ENCODE measurements at regions not wholly inside any gene's neighbourhood (a gene's known extent, or its start where the extent isn't known, plus 50 kb on each side); places are given as distances from the start of the nearest gene placed in this dataset.
"Not testable (repeated sequence)": the region's sequence is repeated elsewhere in the genome, so short reads cannot be mapped to it uniquely, and the experiment has no call there.

- no peak for DNase-seq
These were observed 118.4 kb upstream of the ANK3 start for GRCh38 chr10:60508037-60508436.

DNA sequence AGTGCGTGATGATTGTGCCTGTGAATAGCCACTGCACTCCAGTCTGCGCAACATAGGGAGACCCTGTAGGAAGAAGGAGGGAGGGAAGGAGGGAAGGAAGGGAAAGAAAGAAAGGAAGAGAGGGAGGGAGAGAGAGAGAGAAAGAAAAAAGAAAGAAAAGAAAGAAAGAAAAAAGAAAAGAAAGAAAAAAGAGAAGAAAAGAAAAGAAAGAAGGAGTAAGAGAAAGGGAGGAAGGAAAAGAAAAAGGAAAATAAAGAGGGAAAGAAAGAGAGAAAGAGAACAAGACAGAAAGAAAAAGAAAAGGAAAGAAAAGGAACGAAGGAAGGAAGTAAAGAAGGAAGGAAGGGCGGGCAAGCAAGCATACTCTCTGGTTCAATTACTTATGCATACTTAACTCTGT lies 112.9 kb upstream of the ANK3 start:
- no peak for DNase-seq

DNA sequence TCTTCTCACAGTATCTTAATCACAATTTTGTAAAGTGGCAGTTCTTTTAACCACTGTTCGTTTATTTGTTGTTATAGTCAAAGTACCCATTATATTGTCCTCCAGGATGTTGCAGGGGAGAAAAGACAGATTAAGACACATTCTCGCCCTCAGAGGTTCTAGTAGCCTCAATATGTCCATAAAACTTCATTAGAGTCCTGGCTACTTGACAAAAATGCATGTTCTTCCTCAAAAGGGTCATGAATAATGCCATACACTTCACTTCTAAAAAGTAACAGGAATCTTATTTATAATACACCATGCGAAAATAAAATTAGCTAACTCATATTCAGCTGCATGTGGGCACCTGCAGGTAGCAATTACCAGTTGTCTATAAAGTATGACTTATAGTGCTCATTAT lies 109.3 kb upstream of the ANK3 start:
- DNase-seq: no peak

- no peak for DNase-seq
These were observed 107.7 kb upstream of the ANK3 start for GRCh38 chr10:60497364-60497763.

GRCh38 chr10:60496181-60496580 lies 106.5 kb upstream of the ANK3 start:
- no peak for DNase-seq

DNA sequence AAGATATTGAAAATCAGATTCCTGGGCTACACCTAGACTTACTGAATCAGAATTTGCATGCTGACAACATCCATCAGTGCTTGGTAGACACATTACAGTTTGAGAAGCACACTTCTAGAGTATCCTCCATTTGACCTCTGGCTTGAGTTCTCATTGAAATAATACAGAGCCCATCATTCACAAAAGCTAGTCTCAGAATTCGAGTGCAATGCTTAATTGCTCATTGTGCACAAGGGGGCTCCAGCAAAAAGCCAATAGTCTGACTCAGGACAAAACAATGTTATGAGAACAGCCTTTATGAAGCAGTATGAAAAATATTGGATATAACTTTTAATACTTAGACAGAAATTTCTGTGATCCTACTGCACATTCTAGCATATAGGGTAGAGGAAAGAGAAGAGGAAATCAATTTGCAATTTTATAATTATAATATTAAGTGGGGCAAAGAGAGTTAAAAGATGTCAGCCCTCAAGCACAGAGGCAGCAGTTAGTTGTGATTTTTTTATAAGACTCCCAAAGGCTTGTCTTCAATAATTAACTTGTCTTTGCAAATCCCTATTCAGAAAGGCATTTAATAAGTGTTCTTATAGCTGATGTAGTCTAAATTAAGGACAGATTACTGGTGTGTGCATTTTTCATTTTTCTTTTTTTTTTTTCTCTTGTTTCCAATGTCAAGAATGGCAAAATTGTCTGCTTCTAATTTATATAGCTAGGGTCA lies 105.8 kb upstream of the ANK3 start:
- no peak for DNase-seq

GRCh38 chr10:60494774-60495173 lies 105.1 kb upstream of the ANK3 start:
- no peak for DNase-seq

DNA sequence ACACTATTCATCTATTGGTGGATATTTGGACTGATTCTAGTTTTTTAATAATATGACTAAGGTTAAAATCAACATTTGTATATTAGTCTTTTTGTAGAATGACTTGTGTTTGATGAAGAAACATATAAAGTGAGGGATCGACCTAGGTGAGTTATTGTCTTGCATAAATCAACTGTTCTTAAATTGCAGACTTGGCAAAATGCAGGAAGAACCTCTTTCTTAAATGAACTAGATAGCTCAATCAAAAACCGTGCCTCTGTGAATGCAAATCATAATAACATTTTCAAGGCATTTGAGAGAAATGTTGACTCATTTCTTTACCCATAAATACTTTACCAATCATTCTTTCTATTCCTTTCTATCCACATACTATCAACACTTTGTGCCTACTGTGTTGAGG lies 101.5 kb upstream of the ANK3 start:
- no peak for DNase-seq

DNA sequence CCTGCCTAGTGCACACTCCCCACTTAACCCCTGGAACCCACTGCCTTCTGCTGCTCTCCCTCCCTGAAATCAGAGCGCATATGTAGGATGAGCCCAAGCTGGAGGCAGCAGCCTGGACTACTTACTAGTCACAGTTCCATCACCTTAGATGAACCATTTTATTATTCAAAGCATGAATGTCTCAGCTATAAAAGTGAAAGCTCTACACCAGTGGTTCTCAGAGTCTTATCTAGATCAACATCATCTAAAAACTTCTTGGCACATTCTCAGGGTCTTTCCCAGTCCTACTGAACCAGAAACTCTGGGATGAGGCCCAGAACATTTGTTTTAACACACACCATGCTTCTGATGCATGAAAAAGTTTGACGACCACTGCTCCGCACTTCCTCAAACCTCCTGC lies 100.3 kb upstream of the ANK3 start:
- DNase-seq: no peak

- DNase-seq: no peak
These were observed 98.5 kb upstream of the ANK3 start for GRCh38 chr10:60488111-60488669.

DNA sequence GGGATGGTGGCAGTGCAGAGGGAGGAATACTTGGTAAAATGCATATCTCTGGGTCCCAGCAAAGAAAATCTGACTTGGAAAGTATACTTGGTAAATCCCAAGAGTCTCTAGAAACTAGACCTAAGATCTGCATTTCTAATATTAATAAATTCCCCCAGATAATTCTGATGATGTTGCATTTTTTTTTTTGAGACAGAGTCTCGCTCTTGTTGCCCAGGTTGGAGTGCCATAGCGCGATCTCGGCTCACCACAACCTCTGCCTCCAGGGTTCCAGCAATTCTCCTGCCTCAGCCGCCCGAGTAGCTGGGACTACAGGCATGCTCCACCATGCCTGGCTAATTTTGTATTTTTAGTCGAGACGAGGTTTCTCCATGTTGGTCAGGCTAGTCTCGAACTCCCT lies 97.9 kb upstream of the ANK3 start:
- DNase-seq: no peak

GRCh38 chr10:60485025-60485424 lies 95.3 kb upstream of the ANK3 start:
- DNase-seq: no peak

GRCh38 chr10:60480865-60481563 lies 91.3 kb upstream of the ANK3 start:
- no peak for DNase-seq

DNA sequence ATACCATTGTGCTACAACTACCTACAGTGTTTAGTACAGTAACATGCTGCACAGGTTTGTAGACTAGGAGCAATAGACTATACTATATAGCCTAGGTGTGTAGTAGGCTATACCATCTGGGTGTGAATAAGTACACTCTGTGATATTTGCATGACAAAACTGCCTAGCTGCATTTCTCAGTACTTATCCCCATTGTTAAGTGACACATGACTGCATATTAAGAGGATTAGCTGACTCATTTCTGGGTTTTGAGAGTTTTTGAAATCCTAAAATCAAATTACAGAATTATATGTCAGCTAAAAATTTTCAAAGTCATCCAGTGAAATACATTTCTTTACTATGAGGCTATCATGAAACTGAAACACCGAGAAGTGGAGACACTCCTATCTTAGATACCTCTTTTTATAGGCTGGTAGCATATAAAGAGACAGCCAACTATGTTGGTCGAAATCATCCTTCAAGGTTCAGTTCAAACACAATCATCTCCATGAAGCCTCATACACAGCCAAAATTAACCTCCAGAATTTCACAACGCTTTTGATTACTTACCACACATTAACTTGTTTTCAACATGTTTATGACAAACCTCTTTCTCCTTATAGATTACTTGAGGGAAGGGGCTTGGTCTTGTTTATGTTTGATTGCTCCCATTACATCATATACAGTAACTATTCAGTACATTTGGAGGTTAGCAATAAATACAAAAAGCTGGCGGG lies 89.8 kb upstream of the ANK3 start:
- DNase-seq: no peak

GRCh38 chr10:60476451-60476850 lies 86.8 kb upstream of the ANK3 start:
- DNase-seq: no peak

GRCh38 chr10:60473557-60473956 lies 83.9 kb upstream of the ANK3 start:
- no peak for DNase-seq

- DNase-seq: no peak
These were observed 80.4 kb upstream of the ANK3 start for GRCh38 chr10:60470091-60470490.

DNA sequence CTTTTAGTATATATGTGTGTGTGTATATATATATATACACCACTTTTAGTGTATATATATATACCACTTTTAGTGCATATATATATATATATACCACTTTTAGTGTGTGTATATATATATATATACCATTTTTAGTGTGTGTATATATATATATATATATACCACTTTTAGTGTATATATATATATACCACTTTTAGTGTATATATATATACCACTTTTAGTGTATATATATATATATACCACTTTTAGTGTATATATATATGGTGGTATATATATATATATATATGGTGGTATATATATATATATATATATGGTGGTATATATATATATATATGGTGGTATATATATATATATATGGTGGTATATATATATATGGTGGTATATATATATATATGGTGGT lies 79.5 kb upstream of the ANK3 start:
- not testable (repeated sequence) for DNase-seq

DNA sequence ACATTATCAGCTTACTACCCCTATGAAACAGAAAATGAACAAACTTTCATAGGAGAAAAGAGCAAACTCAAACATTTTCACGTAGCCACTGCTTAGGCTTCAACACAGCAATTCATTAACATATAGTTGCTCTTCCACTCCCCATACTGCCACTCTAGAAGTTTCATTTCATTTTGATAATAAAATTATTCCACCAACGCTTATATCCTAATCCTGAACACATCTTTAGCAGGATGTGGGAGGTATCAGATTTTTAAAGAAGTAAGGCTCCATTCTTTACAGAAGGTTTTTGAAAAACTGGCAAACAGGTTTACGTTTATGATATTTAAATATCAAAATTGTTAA lies 77.5 kb upstream of the ANK3 start:
- DNase-seq: no peak

GRCh38 chr10:60466267-60467201 lies 76.9 kb upstream of the ANK3 start:
- DNase-seq: no peak

DNA sequence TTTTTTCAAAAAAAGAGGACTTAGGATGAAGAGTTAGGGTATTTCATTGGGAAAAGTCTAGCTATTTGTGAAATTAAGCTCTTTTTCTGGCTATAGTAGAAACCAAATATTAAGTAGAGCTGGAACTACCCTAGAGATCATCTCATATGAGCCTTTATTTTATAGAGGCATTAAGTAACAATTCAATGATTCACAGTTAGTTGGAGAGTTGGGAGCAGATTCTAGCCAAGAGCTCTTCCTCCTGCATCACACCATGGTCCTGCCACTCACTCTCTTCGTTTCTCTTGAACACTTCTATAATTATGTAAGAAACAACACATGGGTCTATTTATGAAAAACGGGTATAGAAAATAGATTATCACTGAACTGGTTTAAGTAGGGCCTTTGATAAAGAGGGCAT lies 76.1 kb upstream of the ANK3 start:
- no peak for DNase-seq

DNA sequence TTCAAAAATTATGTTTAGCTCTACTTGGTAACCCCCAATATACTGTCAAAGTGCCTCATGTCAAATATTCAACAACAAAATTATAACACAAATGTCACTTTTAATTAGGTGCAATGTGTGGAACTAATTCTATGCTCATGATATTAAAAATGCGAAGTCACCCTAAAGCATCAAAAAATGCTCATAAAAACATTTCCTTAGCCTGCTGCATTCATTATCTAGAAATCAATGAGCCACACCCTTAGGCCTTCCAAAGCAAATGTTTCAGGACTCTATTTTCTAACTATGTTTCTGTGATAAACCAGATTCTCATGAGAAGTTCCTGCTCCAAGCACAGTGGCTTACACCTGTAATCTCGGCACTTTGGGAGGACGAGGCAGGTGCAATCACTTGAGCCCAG lies 75.0 kb upstream of the ANK3 start:
- no peak for DNase-seq

DNA sequence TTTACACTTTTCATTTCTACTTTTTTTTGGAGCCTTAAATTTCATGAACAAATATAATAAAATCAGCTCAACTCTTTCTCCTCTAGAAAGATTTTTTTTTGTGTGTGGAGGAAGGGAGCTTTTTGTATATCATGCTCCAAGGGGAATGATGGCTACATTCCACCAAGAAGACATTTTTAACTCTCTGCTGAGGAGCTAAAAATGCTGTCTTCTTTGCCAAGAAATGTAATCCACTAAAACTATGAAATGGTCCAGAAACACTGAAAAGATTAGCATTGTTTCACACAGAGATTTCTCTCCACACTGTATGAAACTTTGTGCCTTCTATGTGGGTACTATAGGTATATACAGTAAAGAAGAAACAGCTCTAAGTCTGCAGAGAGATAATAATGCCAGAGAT lies 74.1 kb upstream of the ANK3 start:
- no peak for DNase-seq

All from activated CD4-positive, alpha-beta T cell treated with anti-CD3 and anti-CD28 coated beads, Interleukin-2, amount 50 U/mL, for 48 hours (primary cell).